Upper lobe of left lung (tissue), 4 donors: ENCODE measurements at regions not wholly inside any gene's neighbourhood (a gene's known extent, or its start where the extent isn't known, plus 50 kb on each side); places are given as distances from the start of the nearest gene placed in this dataset.

Experiments used
- EP300 ChIP-seq, 4 donors: sonication (generic); formaldehyde crosslinking; IDR thresholded peaks; one replicate each; pipeline ENCODE4 v1.5.1; 2017; ENCODE audit warnings: antibody characterized with exemption in 4 of 4, control low read depth in 2 of 4
- POLR2A ChIP-seq, 4 donors: fragments of 450-650 bp; IDR thresholded peaks; one replicate each; pipeline ENCODE4 v1.5.1; 2016 to 2017; ENCODE audit warnings: antibody characterized with exemption in 4 of 4, mild to moderate bottlenecking in 2 of 4
- POLR2AphosphoS5 ChIP-seq, 2 donors: sonication (generic); formaldehyde crosslinking; IDR thresholded peaks; one replicate each; pipeline ENCODE4 v1.5.1; 2017; ENCODE audit warnings: antibody characterized with exemption in 2 of 2
- TF ChIP-seq, protein P1 (sequence below), 6 experiments: fragments of 450-650 bp in 4 of 6; fragments of 200-600 bp in 2 of 6; sonication (generic) in 2 of 6; IDR thresholded peaks; one replicate each; pipeline ENCODE4 v1.5.1; 2016 to 2019; ENCODE audit warnings: antibody characterized with exemption in 6 of 6

DNA sequence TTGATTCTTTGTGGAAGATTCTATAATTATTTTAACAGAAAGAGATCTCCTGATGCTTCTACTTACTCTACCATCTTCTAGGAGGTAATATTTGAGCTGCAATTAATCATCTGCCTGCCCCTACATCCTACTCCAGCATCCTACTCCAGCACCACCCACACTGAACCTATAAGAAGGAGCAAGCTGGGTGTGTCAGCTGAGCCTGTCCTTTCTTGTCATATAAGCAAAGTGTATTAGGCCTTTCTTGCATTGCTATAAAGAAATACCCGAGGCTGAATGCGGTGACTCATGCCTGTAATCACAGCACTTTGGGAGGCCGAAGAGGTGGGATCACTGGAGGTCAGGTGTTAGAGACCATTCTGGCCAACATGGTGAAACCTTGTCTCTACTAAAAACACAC lies 84.2 kb upstream of the ARG1 start:
- TF ChIP-seq, protein P1, sequence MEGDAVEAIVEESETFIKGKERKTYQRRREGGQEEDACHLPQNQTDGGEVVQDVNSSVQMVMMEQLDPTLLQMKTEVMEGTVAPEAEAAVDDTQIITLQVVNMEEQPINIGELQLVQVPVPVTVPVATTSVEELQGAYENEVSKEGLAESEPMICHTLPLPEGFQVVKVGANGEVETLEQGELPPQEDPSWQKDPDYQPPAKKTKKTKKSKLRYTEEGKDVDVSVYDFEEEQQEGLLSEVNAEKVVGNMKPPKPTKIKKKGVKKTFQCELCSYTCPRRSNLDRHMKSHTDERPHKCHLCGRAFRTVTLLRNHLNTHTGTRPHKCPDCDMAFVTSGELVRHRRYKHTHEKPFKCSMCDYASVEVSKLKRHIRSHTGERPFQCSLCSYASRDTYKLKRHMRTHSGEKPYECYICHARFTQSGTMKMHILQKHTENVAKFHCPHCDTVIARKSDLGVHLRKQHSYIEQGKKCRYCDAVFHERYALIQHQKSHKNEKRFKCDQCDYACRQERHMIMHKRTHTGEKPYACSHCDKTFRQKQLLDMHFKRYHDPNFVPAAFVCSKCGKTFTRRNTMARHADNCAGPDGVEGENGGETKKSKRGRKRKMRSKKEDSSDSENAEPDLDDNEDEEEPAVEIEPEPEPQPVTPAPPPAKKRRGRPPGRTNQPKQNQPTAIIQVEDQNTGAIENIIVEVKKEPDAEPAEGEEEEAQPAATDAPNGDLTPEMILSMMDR (IDR thresholded peaks at IDR 0.05), result no peak
- TF ChIP-seq EP300 (IDR thresholded peaks at IDR 0.05) (no peak), POLR2AphosphoS5 (IDR thresholded peaks at IDR 0.05) (no peak), POLR2A (IDR thresholded peaks at IDR 0.05) (no peak)
